Dendritic cell treated with granulocyte-macrophage colony-stimulating factor and Interleukin-4, amounts not matched to agents 40 ng/mL and 50 ng/mL, for 4 days (primary cell): ENCODE measurements at regions not wholly inside any gene's neighbourhood (a gene's known extent, or its start where the extent isn't known, plus 50 kb on each side); places are given as distances from the start of the nearest gene placed in this dataset.
"Not testable (repeated sequence)": the region's sequence is repeated elsewhere in the genome, so short reads cannot be mapped to it uniquely, and the experiment has no call there.

Experiments used
- H3K27ac Mint-ChIP-seq: one replicate; pipeline ENCODE4 v1.8.0; 2022; ENCODE audit warnings: mild to moderate bottlenecking, mixed read lengths
- H3K27me3 Mint-ChIP-seq: one replicate; pipeline ENCODE4 v1.8.0; 2022; ENCODE audit warnings: mild to moderate bottlenecking, mixed read lengths
- H3K36me3 Mint-ChIP-seq: one replicate; pipeline ENCODE4 v1.8.0; 2022; ENCODE audit warnings: low read depth, mixed read lengths
- H3K4me1 Mint-ChIP-seq: one replicate; pipeline ENCODE4 v1.8.0; 2022; ENCODE audit warnings: low read depth, mixed read lengths
- H3K4me3 Mint-ChIP-seq: one replicate; pipeline ENCODE4 v1.8.0; 2022; ENCODE audit warnings: mild to moderate bottlenecking, moderate library complexity, mixed read lengths
- H3K9me3 Mint-ChIP-seq: one replicate; pipeline ENCODE4 v1.8.0; 2022; ENCODE audit warnings: mixed read lengths
- intact Hi-C: fragments of 100-400 bp; cut with micrococcal nuclease; formaldehyde crosslinking; loops from one replicate; pipeline ENCODE4 v1.15.0; 2022

GRCh38 chr3:82141592-82141991 lies 380.1 kb upstream of the GBE1 start:
- H3K9me3 Mint-ChIP-seq, result peaks cover 8% of the 10 kb centered on the region
- no peaks in the 10 kb centered on the region for H3K27me3 Mint-ChIP-seq
- H3K4me1 Mint-ChIP-seq, result no peaks in the 10 kb centered on the region
- H3K4me3 Mint-ChIP-seq, result no peak overlapping the region
- no peaks in the 10 kb centered on the region for H3K36me3 Mint-ChIP-seq
- H3K27ac Mint-ChIP-seq, result no peak overlapping the region
- intact Hi-C loops, result no loop called here

GRCh38 chr3:82137861-82138260 lies 376.4 kb upstream of the GBE1 start:
- no peak overlapping the region for H3K4me3 Mint-ChIP-seq
- intact Hi-C loops, result loop anchor here (10.0 kb wide), 1 partner anchor 233 kb away; no protein-coding TSS in a partner anchor
- H3K27me3 Mint-ChIP-seq, result no peaks in the 10 kb centered on the region
- H3K27ac Mint-ChIP-seq, result no peak overlapping the region
- peaks cover 8% of the 10 kb centered on the region for H3K9me3 Mint-ChIP-seq
- peaks cover 1% of the 10 kb centered on the region for H3K4me1 Mint-ChIP-seq
- H3K36me3 Mint-ChIP-seq, result no peaks in the 10 kb centered on the region

GRCh38 chr3:82137050-82137449 lies 375.6 kb upstream of the GBE1 start:
- no peaks in the 10 kb centered on the region for H3K27me3 Mint-ChIP-seq
- intact Hi-C loops, result loop anchor here (10.0 kb wide), 1 partner anchor 232 kb away; no protein-coding TSS in a partner anchor

GRCh38 chr3:82133070-82133606 lies 371.7 kb upstream of the GBE1 start:
- intact Hi-C loops, result loop anchor here (1.0 to 10.0 kb wide), 5 partner anchors 228 to 641 kb away; partner anchors contain the start of gene GBE1
- Mint-ChIP-seq H3K36me3 (no peaks in the 10 kb centered on the region), H3K4me1 (peaks cover 29% of the 10 kb centered on the region), H3K27me3 (no peaks in the 10 kb centered on the region), H3K27ac (no peak overlapping the region), H3K4me3 (no peak overlapping the region), H3K9me3 (no peaks in the 10 kb centered on the region)

More at GRCh38 chr3:82137050-82137449, 375.6 kb upstream of the GBE1 start:
- peaks cover 4% of the 10 kb centered on the region for H3K4me1 Mint-ChIP-seq
- no peaks in the 10 kb centered on the region for H3K36me3 Mint-ChIP-seq
- peaks cover 8% of the 10 kb centered on the region for H3K9me3 Mint-ChIP-seq
- no peak overlapping the region for H3K27ac Mint-ChIP-seq
- H3K4me3 Mint-ChIP-seq, result no peak overlapping the region

GRCh38 chr3:82132210-82133069 lies 371.0 kb upstream of the GBE1 start:
- no peaks in the 10 kb centered on the region for H3K9me3 Mint-ChIP-seq
- H3K36me3 Mint-ChIP-seq, result no peaks in the 10 kb centered on the region
- H3K27ac Mint-ChIP-seq, result no peak overlapping the region
- H3K4me1 Mint-ChIP-seq, result peaks cover 29% of the 10 kb centered on the region
- H3K27me3 Mint-ChIP-seq, result no peaks in the 10 kb centered on the region
- intact Hi-C loops, result loop anchor here (1.0 to 10.0 kb wide), 5 partner anchors 228 to 640 kb away; partner anchors contain the start of gene GBE1
- no peak overlapping the region for H3K4me3 Mint-ChIP-seq

- Mint-ChIP-seq H3K4me3 (peak overlapping the region; percentile 34), H3K27me3 (no peaks in the 10 kb centered on the region), H3K36me3 (no peaks in the 10 kb centered on the region), H3K27ac (peak overlapping the region; percentile 85), H3K9me3 (no peaks in the 10 kb centered on the region), H3K4me1 (peaks cover 29% of the 10 kb centered on the region)
- intact Hi-C loops, result loop anchor here (5.0 to 10.0 kb wide), 4 partner anchors 225 to 638 kb away; partner anchors contain the start of gene GBE1
These were observed 368.6 kb upstream of the GBE1 start for GRCh38 chr3:82130046-82130445.

- no peaks in the 10 kb centered on the region for H3K36me3 Mint-ChIP-seq
- H3K27ac Mint-ChIP-seq, result peak overlapping the region; percentile 85
- no peaks in the 10 kb centered on the region for H3K27me3 Mint-ChIP-seq
- intact Hi-C loops, result no loop called here
- H3K9me3 Mint-ChIP-seq, result no peaks in the 10 kb centered on the region
- no peak overlapping the region for H3K4me3 Mint-ChIP-seq
- peaks cover 29% of the 10 kb centered on the region for H3K4me1 Mint-ChIP-seq
These were observed 367.9 kb upstream of the GBE1 start for GRCh38 chr3:82129221-82129801.

- H3K27ac Mint-ChIP-seq, result no peak overlapping the region
- H3K36me3 Mint-ChIP-seq, result no peaks in the 10 kb centered on the region
- H3K4me1 Mint-ChIP-seq, result peaks cover 29% of the 10 kb centered on the region
- H3K27me3 Mint-ChIP-seq, result no peaks in the 10 kb centered on the region
- no peaks in the 10 kb centered on the region for H3K9me3 Mint-ChIP-seq
- H3K4me3 Mint-ChIP-seq, result no peak overlapping the region
- intact Hi-C loops, result no loop called here
These were observed 366.8 kb upstream of the GBE1 start for GRCh38 chr3:82128271-82128670.

- no peaks in the 10 kb centered on the region for H3K36me3 Mint-ChIP-seq
- H3K4me3 Mint-ChIP-seq, result no peak overlapping the region
- no peaks in the 10 kb centered on the region for H3K9me3 Mint-ChIP-seq
- no peaks in the 10 kb centered on the region for H3K27me3 Mint-ChIP-seq
- H3K27ac Mint-ChIP-seq, result no peak overlapping the region
- H3K4me1 Mint-ChIP-seq, result no peaks in the 10 kb centered on the region
- intact Hi-C loops, result no loop called here
These were observed 361.3 kb upstream of the GBE1 start for GRCh38 chr3:82122554-82123345.

GRCh38 chr3:82114589-82114988 lies 353.1 kb upstream of the GBE1 start:
- no peak overlapping the region for H3K27ac Mint-ChIP-seq
- H3K36me3 Mint-ChIP-seq, result no peaks in the 10 kb centered on the region
- intact Hi-C loops, result no loop called here
- no peak overlapping the region for H3K4me3 Mint-ChIP-seq
- H3K4me1 Mint-ChIP-seq, result no peaks in the 10 kb centered on the region
- H3K27me3 Mint-ChIP-seq, result no peaks in the 10 kb centered on the region
- peaks cover 45% of the 10 kb centered on the region for H3K9me3 Mint-ChIP-seq

GRCh38 chr3:82110721-82111120 lies 349.3 kb upstream of the GBE1 start:
- H3K4me3 Mint-ChIP-seq, H3K36me3 Mint-ChIP-seq, H3K4me1 Mint-ChIP-seq, H3K27me3 Mint-ChIP-seq, intact Hi-C loops, H3K27ac Mint-ChIP-seq: not testable (repeated sequence)
- H3K9me3 Mint-ChIP-seq, result peaks cover 55% of the 10 kb centered on the region

GRCh38 chr3:82103241-82103640 lies 341.8 kb upstream of the GBE1 start:
- Mint-ChIP-seq H3K9me3 (peaks cover 6% of the 10 kb centered on the region), H3K4me1 (no peaks in the 10 kb centered on the region), H3K36me3 (no peaks in the 10 kb centered on the region), H3K27ac (no peak overlapping the region), H3K27me3 (no peaks in the 10 kb centered on the region), H3K4me3 (no peak overlapping the region)
- intact Hi-C loops, result no loop called here

- Mint-ChIP-seq H3K4me3 (no peak overlapping the region), H3K36me3 (no peaks in the 10 kb centered on the region), H3K9me3 (no peaks in the 10 kb centered on the region), H3K27ac (no peak overlapping the region), H3K27me3 (no peaks in the 10 kb centered on the region), H3K4me1 (no peaks in the 10 kb centered on the region)
- intact Hi-C loops, result no loop called here
These were observed 338.9 kb upstream of the GBE1 start for GRCh38 chr3:82100378-82100777.
